ENCODE measurements at regions not wholly inside any gene's neighbourhood (a gene's known extent, or its start where the extent isn't known, plus 50 kb on each side); places are given as distances from the start of the nearest gene placed in this dataset.
"Not testable (repeated sequence)": the region's sequence is repeated elsewhere in the genome, so short reads cannot be mapped to it uniquely, and the experiment has no call there.

DNA sequence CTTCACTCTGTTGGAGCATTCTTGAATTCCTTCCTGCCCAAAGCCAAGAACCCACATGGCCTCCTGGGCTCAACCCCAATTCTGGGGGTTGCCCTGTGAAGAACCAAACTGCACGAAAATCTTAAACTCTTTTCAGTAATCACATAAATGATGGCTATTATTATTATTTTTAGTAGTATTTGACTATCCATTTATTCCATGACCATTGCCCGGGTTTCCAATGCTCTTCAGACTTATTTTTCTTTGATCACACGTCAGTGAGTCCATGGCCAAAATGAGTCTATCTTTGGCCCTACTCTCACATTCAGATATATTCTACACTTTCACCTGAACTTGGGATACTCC, 185.9 kb downstream of the AVL9 start:
- DNase-seq (ENCODE audit: low spot score): no peak

DNA sequence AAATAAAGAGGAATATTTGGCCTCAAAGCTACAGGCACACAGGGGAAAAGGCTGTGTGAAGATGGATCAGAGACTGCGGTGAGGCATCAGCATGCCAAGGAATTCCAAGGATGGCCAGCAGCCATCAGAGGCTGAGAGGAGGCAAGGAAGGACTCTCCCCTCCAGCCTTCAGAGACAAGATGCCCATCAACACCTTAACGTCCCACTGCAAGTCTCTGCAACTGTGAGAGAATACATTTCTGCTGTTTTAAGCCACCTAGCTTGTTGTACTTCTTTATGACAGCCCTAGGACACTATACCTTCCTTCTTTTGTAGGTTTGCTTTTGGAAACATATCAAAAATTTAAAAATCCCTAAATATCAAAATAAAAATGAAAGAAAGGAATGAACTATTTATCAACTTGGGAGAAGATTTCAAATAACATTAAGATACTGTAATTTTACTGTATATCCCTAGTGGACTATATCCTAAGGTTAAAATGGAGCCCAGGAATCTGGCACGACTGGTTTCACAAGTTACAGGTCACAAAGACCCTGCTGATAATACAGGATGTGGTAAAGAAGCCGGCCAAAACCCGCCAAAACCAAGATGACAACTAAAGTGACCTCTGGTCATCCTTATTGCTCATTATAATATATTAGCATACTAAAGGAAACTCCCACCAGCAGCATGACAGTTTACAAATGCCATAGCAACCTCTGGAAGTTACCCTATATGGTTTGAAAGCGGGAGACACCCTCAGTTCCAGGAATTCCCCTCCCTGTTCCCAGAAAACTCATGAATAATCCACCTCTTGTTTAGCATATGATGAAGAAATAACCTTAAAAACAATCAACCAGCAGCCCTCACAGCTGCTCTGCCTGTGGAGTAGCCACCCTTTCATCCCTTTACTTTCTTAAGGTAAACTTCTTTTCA, 185.2 kb downstream of the AVL9 start:
- DNase-seq (ENCODE audit: low spot score): peak; percentile 65

DNA sequence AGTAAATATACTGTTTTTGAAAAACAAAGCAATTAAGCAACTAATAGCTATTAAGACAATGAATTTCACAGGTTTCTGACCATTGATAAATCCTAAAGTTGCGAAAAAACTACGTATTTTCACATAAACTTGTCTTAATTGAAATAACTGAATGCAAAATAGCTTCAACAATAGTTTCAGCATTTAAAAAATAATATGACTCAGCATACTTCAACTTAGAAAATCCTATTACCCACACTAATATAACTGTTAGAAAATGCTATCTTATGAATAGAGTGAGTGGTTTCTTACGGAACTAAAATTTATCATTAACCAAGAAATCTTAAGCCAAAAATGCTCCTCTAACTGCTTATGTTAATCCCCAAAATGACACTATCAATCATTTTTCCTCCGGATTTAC, 183.9 kb downstream of the AVL9 start:
- no peak for DNase-seq (ENCODE audit: low spot score)

DNA sequence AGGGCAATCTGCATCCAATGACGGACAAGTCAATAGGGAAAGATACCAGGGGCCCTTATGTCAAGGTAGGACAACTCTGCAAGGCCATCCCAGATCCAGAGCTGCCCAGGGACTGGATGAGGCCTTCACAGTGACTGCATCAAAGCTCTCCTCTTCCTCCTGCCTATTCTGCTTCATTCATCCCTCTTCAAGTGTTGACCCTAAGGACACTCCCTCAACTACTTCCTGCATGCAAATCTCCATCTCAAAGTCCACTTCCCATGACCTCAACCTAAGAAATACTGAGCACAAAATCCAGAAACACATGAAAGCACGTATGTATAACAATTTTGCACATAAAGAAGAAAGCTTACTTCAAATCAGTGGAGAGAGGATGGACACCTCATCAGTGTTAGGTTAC, 182.3 kb downstream of the AVL9 start:
- no peak for DNase-seq (ENCODE audit: low spot score)

DNA sequence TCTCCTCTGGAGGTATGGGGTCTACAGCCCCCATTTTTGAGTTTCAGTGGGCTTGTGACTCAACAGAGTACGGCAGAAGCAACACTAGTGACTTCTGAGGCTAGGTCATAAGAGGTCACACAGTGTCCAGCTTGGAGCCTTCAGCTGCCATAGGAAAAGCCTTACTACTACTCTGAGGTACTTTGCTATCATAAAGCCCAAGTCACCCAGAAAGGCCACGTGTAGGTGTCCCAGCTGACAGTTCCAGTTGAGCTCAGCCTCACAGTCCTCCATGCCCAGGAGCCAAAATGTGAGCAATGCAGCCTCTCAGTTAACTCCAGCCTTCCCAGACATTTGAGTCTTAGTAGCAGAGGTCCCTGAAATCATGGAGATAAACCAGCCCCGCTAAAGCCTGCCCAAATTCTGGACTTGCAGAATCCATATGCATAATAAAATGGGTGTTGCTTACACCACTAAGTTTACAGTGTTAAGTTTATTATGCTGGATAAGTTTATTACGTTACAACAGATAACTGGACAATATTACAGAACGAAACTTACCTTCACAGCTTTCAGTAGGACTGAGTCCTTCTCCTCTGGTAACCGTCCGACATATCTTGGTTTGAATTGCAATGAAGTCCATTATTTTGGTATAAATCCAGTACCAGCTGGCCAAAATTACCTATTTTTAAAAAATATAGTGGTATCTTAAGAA, 181.1 kb downstream of the AVL9 start:
- DNase-seq (ENCODE audit: low spot score): no peak

DNA sequence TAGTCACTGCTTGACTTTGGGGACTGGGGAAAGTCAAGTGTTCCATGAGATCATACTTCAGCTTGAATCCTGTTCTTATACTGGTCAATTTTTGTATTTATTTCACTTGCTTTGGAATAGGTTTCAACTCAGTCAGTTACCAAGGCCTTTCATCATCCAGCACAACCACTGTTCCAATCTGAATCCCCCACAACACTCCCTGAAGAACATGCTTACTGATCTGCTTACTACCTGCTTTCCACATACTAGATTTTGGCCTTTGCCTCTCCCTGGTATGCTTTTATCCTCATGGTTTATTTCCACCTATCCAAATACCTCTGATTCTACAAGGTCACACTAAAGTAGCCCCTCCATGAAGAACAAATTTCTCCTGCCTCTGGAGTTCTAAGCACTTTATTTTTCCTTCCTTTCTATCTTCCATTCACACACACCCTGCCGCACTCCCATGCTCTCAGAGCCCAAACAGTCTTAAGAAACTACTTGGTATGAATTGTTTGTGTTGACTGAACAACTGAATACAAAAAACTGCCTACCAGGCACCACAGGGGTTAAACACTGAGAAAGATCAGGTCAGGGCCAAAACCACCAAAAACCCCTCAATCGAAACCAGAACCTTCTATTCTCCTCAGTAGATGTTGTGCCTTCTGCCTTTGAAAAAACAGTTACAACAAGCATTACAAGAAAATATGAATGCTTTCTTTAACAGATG, 178.1 kb downstream of the AVL9 start:
- no peak for DNase-seq (ENCODE audit: low spot score)

DNA sequence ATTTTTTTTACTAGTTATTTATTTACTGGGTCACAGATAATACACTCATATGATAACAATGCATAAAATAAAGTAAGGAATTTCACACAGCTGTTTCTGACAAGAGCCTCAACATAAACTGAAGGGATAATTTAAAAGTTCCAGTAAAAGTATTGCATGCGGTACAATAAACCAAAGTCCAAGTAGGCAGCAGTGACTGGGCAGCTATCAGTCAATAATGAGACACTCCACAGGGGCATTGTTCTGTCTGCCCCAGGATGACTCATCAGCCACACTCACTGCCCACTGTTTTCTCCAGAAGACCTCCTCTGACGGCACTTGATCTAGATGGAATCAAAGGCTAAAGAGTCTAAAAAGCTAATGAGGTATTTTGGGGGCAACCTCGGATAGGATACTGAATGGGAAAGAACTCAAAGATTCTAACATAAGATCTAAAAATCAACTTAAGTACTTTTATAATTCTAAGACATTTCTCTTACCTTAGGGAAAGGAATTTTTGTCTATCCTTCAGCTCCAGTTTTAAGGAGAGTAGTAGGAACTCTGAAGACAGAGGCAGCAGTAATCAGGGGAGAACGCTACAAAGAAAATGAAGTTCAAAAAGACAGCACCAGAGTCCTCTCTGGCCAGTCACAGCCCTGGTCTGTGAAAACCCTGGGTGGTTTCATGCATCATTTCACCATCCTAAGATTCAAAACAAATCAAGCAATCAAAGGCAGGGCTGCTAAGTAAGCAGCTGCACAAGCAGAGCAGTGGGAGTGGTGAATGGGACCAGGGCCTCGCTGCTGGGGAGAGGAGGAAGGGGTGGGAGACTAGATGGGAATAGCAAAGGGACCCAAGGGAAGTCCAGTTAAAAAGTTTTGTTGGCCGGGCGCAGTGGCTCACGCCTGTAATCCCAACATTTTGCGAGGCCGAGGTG, 175.1 kb downstream of the AVL9 start:
- peak; percentile 92 for DNase-seq (ENCODE audit: low spot score)

DNA sequence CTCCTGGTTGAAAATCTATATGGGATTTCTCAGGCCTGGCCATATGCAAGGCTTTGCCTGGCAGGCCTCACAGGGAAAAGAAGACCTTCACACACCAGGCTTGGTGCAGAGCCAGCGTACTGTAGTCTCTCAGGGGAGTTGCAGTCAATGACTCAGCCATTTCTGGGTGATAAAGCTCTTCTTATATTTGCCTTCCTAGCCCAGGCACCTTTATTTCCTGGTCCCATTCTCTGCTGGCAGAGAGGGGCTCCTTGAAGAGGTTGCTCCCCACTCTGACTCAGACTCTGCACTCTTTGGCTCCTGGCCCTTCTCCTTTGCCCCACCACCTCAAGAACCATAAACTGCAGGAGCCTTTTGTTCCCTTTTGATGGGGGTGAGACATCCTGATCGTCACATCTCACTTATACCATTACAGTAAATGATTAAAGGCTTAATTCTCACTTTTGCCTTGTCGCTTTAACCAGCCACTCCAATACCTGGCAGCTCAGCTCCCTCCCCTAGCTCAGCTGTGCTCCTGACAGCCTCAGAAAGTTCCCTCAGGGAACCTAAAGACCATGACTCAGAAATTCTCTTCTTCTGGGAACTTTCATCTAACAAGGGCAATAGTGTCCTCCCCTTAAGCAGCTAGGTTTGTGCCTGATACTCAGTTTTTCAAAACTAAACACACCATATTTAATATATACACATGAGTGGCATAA, 174.0 kb downstream of the AVL9 start:
- DNase-seq (ENCODE audit: low spot score): peak; percentile 94

DNA sequence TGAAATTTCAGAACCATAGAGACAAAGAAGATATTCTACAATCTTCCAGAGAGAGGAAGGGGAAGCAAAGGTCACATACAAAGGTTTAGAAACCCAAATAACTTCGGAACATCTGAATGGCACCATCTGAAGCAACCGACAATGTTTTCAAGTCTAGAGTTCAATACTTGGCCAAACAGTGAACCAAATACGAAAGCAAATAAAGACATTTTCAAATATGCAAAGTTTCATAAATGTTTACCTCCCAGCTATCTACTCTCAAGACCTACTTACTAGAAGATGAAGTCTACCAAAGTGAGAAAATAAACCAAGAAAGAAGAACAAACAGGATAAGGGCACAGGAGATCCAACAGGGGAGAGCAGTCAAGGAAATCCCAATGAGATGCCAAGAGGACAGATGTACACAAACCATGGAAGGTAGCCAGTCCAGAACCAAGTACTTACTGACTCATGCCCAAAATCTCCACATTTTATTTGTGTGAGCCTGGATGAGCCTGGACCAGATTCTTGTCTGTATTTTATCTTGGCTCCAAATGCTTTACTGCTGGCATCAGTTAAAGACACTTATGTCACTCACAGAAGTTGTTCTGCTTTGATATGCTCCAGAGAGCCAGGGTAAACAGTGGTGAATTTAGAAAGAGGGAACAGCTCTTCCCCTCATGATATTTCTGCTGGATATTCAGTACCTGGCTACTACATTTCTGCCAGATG, 173.3 kb downstream of the AVL9 start:
- peak; percentile 33 for DNase-seq (ENCODE audit: low spot score)

DNA sequence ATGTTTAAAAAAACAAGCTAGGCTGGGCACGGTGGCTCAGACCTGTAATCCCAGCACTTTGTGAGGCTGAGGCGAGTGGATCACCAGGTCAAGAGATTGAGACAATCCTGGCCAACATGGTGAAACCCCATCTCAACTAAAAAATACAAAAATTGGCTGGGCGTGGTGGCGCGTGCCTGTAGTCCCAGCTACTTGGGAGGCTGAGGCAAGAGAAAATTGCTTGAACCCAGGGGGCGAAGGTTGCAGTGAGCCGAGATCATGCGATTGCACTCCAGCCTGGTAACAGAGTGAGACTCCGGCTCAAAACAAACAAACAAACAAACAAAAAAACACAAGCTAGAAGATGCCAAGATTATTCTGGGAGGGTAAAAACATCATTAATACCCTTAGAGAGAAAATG, 172.3 kb downstream of the AVL9 start:
- not testable (repeated sequence) for DNase-seq (ENCODE audit: low spot score)

DNA sequence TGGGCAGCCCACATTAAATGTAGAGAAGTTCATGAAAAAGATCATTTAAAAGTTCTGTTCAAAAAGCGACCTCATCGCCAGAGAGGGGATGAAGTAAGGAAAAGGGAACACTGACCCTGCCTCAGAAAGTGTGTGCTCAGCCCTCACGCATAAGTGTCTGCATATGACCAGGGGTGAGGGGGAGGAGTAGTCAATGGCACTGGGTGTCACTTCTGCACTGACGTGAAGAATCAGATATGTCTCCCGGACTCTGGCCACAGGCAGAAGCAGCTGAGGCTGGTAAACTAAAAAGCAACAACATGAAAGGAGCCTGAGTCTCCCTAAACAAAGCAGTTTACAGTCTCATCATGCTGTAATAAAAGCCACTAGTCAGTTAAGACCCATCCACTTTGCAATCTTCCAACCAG, 168.5 kb downstream of the AVL9 start:
- not testable (repeated sequence) for DNase-seq (ENCODE audit: low spot score)

DNA sequence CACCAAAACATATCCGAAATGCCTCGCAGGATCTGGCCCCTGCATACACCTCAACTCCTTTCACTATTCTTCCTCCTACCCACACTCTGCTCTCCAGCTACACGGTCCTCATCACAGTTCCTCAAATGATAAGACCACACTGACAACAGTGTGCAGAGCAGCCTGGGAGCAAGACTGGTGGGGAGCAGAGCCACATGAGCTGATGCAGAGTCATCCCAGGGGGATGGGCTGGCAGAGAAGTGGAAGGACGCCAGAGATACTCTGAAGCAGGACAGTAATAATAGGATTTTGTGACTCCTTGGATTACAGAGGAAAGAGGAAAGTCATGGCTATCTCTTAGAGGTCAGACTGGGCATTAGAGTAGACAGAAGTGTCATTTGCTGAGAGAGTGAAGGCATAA, 167.2 kb downstream of the AVL9 start:
- DNase-seq (ENCODE audit: low spot score): not testable (repeated sequence)

DNA sequence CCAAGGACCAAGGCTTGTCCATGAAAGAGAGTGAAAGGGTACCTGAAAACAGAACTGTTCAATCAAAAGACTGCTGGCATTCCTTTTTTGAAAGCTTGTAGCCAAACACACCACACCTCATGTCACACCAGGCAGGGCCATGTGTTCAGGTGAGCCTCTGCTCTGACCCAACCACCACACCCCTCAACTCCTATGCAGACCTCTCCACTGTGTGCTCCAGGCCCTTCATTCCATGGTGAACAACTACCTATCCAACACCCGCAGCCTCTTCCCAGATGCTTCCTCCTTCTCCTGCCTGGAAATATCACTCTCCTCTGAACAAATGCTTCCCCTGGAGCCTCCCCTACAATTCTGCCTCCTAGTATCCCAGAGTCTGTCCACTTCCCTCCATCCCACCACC, 166.6 kb downstream of the AVL9 start:
- DNase-seq (ENCODE audit: low spot score): no peak

DNA sequence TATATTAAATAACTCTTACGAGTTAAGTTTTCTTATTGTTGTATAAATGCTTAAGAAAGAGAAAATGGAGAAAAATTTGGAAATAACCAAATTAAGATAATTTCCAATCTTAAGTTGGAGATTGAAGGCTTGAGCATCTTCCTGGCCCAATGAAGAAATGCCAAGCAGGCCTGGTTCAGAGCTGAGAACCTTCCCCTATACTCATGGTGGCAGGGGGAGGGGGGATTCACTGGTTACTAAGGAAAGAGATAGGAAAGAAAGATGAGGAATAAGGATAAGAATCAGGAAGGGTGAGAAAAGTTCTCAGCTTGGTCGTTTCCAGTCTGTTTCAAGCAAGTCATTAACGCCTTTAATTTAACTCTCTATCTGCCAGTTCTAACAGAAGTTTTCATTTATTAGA, 166.2 kb downstream of the AVL9 start:
- no peak for DNase-seq (ENCODE audit: low spot score)

DNA sequence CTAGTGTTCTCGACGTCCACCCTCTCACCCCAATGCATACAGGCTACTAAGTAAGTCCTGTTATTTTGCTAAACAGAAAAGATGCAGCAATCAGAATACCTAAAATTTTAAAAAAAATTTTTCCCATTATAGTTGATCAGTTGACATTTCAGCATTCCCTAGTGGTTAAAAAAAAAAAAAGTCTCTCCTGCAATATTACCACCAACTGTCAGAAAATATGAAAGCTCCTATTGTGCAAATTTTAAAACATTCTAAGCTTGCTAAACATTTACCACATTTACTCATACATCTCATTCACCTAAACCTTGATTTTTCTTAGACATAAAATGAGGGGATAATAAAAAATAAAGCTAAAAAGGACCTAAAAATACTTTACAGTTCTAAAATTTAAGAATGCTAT, 165.6 kb downstream of the AVL9 start:
- no peak for DNase-seq (ENCODE audit: low spot score)

DNA sequence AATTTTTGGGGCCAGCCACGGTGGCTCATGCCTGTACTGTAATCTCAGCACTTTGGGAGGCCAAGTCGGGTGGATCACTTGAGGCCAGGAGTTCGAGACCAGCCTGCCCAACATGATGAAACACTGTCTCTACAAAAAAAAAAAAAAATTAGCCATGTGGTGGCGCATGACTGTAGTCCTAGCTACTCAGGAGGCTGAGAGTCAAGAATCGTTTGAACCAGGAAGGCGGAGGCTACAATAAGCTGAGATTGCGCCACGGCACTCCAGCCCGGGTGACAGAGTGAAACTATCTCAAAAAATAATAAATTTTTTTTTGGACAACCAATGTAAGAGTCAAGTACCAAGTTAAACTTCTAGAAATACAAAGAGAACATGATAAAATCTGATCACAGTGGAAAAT, 164.6 kb downstream of the AVL9 start:
- DNase-seq (ENCODE audit: low spot score): no peak

DNA sequence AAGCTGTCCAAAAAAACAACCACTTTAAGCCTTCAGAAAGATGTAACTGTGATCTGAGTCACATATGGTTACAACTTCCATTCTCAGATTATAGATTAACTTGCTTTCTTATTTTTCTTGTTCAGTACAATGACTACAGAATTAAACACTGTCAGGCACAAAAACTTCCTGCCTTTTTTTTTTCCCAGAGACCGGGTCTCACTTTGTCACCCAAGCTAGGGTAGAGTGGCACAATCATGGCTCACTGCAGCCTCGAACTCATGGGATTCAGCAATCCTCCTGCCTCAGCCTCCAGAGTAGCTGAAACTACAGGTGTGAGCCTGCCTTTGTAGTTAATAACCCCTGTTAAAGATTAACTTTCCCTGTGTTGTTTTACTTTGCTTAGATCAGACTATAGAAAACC, 163.2 kb downstream of the AVL9 start:
- DNase-seq (ENCODE audit: low spot score): peak; percentile 16

DNA sequence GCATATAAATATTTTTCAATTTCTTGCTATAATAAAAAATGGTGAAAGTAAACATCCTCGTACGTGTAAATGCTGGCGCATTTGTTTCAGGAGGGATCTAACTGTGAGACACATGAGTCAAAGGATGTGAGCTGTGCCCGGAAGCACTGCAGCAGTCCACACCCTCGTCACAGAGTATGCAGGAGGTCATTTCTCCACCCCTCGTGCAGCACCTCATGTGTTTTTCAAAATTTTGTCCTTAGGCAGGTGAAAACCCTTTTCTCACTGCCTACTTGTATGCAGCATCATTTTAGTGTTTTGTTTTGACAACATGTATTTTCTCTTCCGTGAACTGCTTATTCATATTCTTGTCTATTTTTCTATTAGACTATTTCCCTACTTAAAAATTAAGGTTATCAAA, 162.7 kb downstream of the AVL9 start:
- peak; percentile 70 for DNase-seq (ENCODE audit: low spot score)

DNA sequence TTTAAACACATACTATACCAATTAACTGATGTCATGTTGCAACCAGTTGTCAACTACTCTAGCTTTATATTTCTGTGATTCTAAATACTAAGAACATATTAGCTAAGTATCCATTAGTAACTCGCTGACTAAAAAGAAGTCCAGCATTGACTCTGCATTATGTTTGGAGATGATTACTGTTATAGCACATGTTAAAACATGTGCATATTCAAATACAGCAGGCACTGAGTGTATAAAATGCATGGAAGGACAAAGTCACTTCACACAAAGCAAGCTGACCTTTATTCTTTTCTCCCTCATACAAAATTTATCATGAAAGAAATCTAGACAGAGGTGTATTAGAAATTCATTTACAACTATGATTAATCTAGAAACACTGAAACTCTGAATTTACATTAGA, 159.3 kb downstream of the AVL9 start:
- DNase-seq (ENCODE audit: low spot score): not testable (repeated sequence)

DNA sequence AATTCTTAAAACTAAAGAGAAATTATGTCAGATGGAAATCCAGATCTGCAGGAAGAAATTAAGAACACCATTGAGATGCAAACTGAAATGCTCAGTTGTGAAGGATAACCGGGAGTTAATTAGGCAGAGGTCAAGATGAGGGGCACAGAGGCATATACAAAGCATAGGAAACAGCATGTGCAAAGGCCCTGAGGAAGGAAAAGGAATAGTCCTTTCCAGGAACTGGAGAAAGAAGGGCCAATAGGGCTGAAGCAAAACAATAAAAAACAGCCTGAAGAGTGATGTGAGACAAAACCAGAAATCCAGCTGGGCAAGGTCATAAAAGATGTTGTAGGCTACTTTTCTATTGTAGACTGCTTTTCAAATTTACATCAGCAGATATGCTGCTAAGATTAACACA, 155.1 kb downstream of the AVL9 start:
- not testable (repeated sequence) for DNase-seq (ENCODE audit: low spot score)

All from LoVo (cell line).